ENCODE measurements at regions not wholly inside any gene's neighbourhood (a gene's known extent, or its start where the extent isn't known, plus 50 kb on each side); places are given as distances from the start of the nearest gene placed in this dataset.

- no peak for FAIRE-seq
Measured at GRCh38 chr5:124349931-124350330, 396.5 kb downstream of the ZNF608 start.

GRCh38 chr5:124343451-124343867 is 403.0 kb downstream of the ZNF608 start:
- FAIRE-seq (no peak), DNase-seq (ENCODE audit: insufficient read length, low spot score) (no peak)
- TF ChIP-seq POLR2A (IDR thresholded peaks at IDR 0.05; ENCODE audit: low read depth, low read length): no peak

More at GRCh38 chr5:124349931-124350330, 396.5 kb downstream of the ZNF608 start:
- no peak for DNase-seq (ENCODE audit: insufficient read length, low spot score)
- no peak for TF ChIP-seq POLR2A (IDR thresholded peaks at IDR 0.05; ENCODE audit: low read depth, low read length)

DNA sequence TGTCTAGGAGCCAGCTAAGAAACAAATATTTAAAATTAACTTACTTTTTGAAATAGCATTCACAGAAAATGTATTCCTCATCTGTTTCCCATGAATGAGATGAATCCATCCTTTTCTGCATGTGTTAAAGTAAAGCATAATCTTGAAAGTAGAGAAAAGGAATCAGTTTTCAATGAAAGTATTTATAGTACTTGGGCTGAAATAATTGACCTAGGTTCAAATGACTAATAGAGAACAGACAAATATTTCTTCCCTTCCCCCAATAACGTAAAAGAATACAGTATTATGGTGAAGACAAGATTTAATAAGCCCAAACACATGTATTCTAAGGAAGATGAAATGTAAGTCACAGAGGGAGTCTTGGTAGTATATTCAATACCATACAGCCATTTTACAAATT is 403.5 kb downstream of the ZNF608 start:
- no peak for TF ChIP-seq POLR2A (IDR thresholded peaks at IDR 0.05; ENCODE audit: low read depth, low read length)
- no peak for DNase-seq (ENCODE audit: insufficient read length, low spot score)
- FAIRE-seq: no peak

- FAIRE-seq: no peak
- no peak for TF ChIP-seq POLR2A (IDR thresholded peaks at IDR 0.05; ENCODE audit: low read depth, low read length)
- DNase-seq (ENCODE audit: insufficient read length, low spot score): no peak
Measured at GRCh38 chr5:124342584-124342983, 403.9 kb downstream of the ZNF608 start.

GRCh38 chr5:124342027-124342471 is 404.4 kb downstream of the ZNF608 start:
- FAIRE-seq (no peak), DNase-seq (ENCODE audit: insufficient read length, low spot score) (no peak)
- TF ChIP-seq POLR2A (IDR thresholded peaks at IDR 0.05; ENCODE audit: low read depth, low read length): no peak

GRCh38 chr5:124341066-124341858 is 405.2 kb downstream of the ZNF608 start:
- no peak for TF ChIP-seq POLR2A (IDR thresholded peaks at IDR 0.05; ENCODE audit: low read depth, low read length)
- FAIRE-seq (no peak), DNase-seq (ENCODE audit: insufficient read length, low spot score) (no peak)

DNA sequence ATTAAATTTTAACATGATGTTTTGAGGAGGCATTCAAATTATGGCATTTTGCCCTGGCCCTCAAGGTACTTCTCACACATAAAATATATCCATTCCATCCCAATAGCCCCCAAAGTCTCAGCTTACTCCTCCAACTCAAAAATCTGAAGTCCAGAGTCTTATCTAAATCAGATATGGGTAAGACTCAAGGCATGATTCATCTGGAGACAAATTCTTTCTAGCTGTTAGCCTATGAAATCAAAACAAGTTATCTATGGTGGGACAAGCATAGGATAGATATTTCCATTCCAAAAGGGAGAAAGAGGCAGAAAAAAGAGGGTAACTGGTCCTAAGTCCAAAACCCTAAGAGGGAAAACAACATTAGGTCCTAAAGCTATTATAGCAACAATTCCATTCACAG is 408.4 kb downstream of the ZNF608 start:
- TF ChIP-seq POLR2A (IDR thresholded peaks at IDR 0.05; ENCODE audit: low read depth, low read length): no peak
- DNase-seq (ENCODE audit: insufficient read length, low spot score) (no peak), FAIRE-seq (no peak)

DNA sequence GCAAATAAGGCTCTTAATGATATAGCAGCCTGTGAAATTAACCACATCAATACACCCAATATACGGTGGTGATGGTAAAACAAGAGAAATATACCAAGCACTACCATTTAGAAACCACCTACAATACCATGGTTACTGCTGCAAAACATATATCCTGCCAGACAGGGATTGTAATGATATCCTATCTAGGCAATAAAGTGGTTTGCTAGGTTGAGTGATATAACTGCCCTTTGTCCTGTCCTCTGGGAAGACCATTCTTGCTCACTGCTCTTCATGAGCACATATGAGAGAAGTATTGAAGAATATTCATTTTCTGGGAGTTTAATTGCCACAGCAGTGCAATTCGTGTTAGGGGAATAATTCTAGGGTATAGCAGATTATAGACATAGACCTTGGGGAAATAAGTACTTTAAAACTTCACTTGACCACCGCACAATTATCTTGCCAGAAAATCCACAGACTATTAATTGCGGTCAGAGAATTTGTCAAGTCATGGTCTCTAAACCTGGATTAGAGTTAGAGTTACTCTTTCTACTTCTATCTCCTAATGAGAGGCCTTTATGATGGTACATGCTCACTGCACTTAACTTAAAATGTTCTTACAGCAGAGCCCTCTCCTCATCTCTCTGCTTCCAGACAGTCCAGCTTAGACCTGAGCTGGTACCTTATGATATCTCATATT is 413.0 kb downstream of the ZNF608 start:
- no peak for DNase-seq (ENCODE audit: insufficient read length, low spot score)
- FAIRE-seq: no peak
- no peak for TF ChIP-seq POLR2A (IDR thresholded peaks at IDR 0.05; ENCODE audit: low read depth, low read length)

DNA sequence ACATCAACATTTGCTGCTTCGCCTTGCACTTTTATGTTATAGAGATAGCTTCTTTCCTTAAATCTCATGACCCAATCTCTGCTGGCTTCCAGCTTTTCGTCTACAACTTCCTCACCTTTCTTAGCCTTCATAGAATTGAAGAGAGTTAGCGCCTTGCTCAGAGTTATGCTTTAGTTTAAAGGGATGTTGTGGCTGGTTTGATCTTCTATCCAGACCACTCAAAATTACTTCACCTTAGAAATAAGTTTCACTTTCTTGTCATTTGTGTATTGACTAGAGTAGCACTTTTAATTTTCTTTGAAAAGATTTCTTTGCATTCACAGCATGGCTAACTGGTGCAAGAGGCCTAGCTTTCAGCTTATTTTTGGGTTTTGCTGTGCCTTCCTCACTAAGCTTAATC is 414.2 kb downstream of the ZNF608 start:
- no peak for TF ChIP-seq POLR2A (IDR thresholded peaks at IDR 0.05; ENCODE audit: low read depth, low read length)
- FAIRE-seq (no peak), DNase-seq (ENCODE audit: insufficient read length, low spot score) (no peak)

- DNase-seq (ENCODE audit: insufficient read length, low spot score): no peak
- FAIRE-seq: no peak
- TF ChIP-seq POLR2A (IDR thresholded peaks at IDR 0.05; ENCODE audit: low read depth, low read length): no peak
Measured at GRCh38 chr5:124330595-124331220, 415.7 kb downstream of the ZNF608 start.

DNA sequence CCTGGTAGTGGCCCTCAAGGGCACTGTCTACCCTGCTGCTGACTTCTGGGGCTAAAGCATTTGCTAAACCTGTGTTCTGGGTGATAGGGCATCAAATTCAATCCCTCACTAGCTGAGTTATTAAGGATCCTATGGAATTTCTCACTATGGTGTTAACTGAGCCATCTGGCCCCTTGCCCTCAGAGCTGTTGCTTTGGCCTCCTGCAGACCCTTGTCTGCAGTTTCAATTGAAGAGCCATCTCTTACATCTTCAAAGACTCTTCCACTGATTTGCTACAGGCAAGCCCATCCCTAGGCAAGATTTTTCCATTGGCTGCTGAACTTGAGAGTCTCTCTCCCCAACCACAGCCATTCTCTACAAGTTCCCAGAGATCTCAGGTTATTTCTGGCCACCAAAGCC is 418.2 kb downstream of the ZNF608 start:
- DNase-seq (ENCODE audit: insufficient read length, low spot score) (no peak), FAIRE-seq (no peak)
- no peak for TF ChIP-seq POLR2A (IDR thresholded peaks at IDR 0.05; ENCODE audit: low read depth, low read length)

- DNase-seq (ENCODE audit: insufficient read length, low spot score): no peak
- no peak for TF ChIP-seq POLR2A (IDR thresholded peaks at IDR 0.05; ENCODE audit: low read depth, low read length)
- no peak for FAIRE-seq
Measured at GRCh38 chr5:124318661-124319060, 427.8 kb downstream of the ZNF608 start.

DNA sequence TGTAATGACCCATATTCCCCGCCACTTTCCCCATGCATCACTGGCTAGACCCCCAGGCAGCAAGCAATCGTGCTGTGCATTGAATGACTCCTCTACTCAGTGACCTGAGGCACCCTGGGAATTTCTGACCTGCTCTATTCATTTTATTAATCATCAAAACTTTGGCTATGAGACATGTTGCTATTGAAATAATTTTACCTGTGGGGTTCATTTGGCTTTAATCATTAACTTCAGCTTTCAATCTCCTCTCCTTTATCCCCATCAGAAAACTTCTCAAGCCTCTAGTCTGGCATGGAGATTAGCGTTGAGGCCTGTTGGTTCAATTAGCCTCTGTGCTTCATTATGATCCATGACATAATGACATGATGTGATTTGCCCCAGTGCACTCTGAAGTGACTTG is 429.0 kb downstream of the ZNF608 start:
- no peak for FAIRE-seq

GRCh38 chr5:124315741-124316415 is 430.6 kb downstream of the ZNF608 start:
- DNase-seq (ENCODE audit: insufficient read length, low spot score) (no peak), FAIRE-seq (no peak)
- TF ChIP-seq POLR2A (IDR thresholded peaks at IDR 0.05; ENCODE audit: low read depth, low read length): no peak

More for the DNA sequence above, 429.0 kb downstream of the ZNF608 start:
- no peak for DNase-seq (ENCODE audit: insufficient read length, low spot score)
- no peak for TF ChIP-seq POLR2A (IDR thresholded peaks at IDR 0.05; ENCODE audit: low read depth, low read length)
